GM12874 (cell line): ENCODE measurements at regions not wholly inside any gene's neighbourhood (a gene's known extent, or its start where the extent isn't known, plus 50 kb on each side); places are given as distances from the start of the nearest gene placed in this dataset.

Source experiments
- CTCF ChIP-seq: IDR thresholded peaks from 2 replicates; pipeline ENCODE4 v1.5.1; 2011; ENCODE audit warnings: low read depth, mild to moderate bottlenecking, control low read depth, low read length, moderate library complexity; ENCODE audit not compliant: insufficient read depth

- TF ChIP-seq CTCF: no peak
Observed at GRCh38 chr5:54908774-54909525, 76.4 kb downstream of the ESM1 start.

GRCh38 chr5:54905942-54906537, 79.4 kb downstream of the ESM1 start:
- TF ChIP-seq CTCF: peak; percentile 28; the same call in 1 of the 2 replicates

- no peak for TF ChIP-seq CTCF
Observed at GRCh38 chr5:54905246-54905795, 80.1 kb downstream of the ESM1 start.

- 0 out of 2 replicates have a peak, but pooled peaks have one; percentile 9 for TF ChIP-seq CTCF
Observed at GRCh38 chr5:54904425-54904824, 81.0 kb downstream of the ESM1 start.

- no peak for TF ChIP-seq CTCF
Observed at GRCh38 chr5:54902791-54903473, 82.5 kb downstream of the ESM1 start.

- TF ChIP-seq CTCF: no peak
Observed at GRCh38 chr5:54900984-54901725, 84.2 kb downstream of the ESM1 start.
